ENCODE measurements at regions not wholly inside any gene's neighbourhood (a gene's known extent, or its start where the extent isn't known, plus 50 kb on each side); places are given as distances from the start of the nearest gene placed in this dataset.

DNA sequence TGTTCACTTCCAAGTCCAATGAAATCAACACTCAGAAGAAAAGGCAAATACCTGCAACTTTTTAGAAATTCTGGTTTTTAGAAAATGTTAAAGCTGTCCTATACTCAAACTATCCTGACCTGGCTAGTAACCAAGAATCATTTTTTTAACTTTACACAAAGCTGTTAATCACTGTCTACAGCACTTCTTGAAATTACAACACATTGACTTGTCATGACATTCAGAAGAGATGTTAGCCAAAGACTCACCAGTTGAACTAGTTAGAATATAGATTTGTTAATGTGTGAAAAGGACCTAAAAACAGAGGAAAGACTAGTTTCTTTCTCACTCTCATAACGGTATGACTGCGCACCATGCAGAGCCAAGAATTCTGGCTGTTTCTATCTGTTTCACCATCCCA, 98.8 kb downstream of the COX18 start:
- TF ChIP-seq, protein P1, sequence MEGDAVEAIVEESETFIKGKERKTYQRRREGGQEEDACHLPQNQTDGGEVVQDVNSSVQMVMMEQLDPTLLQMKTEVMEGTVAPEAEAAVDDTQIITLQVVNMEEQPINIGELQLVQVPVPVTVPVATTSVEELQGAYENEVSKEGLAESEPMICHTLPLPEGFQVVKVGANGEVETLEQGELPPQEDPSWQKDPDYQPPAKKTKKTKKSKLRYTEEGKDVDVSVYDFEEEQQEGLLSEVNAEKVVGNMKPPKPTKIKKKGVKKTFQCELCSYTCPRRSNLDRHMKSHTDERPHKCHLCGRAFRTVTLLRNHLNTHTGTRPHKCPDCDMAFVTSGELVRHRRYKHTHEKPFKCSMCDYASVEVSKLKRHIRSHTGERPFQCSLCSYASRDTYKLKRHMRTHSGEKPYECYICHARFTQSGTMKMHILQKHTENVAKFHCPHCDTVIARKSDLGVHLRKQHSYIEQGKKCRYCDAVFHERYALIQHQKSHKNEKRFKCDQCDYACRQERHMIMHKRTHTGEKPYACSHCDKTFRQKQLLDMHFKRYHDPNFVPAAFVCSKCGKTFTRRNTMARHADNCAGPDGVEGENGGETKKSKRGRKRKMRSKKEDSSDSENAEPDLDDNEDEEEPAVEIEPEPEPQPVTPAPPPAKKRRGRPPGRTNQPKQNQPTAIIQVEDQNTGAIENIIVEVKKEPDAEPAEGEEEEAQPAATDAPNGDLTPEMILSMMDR (IDR thresholded peaks at IDR 0.05), result no peak
- no peak for TF ChIP-seq POLR2AphosphoS5 (IDR thresholded peaks at IDR 0.05)

All from sigmoid colon (tissue), 4 donors.